ENCODE measurements at regions not wholly inside any gene's neighbourhood (a gene's known extent, or its start where the extent isn't known, plus 50 kb on each side); places are given as distances from the start of the nearest gene placed in this dataset.

GRCh38 chr2:22336414-22336813, 1048.6 kb upstream of the KLHL29 start (continued):
- no peak for TF ChIP-seq ZSCAN16 (tag by site-specific recombination; IDR thresholded peaks at IDR 0.05)

GRCh38 chr2:22340716-22341115, 1044.3 kb upstream of the KLHL29 start:
- ChIA-PET POLR2A (no interaction called here), CTCF (no interaction called here)
- no peak overlapping the region for H3K4me3 ChIP-seq (ENCODE audit: low read depth, low read length)
- H3K27ac ChIP-seq (ENCODE audit: extremely low read depth, low read depth, low read length) = no peak overlapping the region
- no peaks in the 10 kb centered on the region for H3K36me3 ChIP-seq (ENCODE audit: control insufficient read depth in 2 of 2, insufficient read depth in 1 of 2, low read length in 2 of 2)
- no peaks in the 10 kb centered on the region for H3K9me3 ChIP-seq (ENCODE audit: control insufficient read depth, insufficient read depth, low read depth, low read length)
- no peak for TF ChIP-seq ZBTB26 (tag by site-specific recombination; optimal IDR thresholded peaks at IDR 0.05)
- no peak for TF ChIP-seq ZNF23 (tag by site-specific recombination; IDR thresholded peaks at IDR 0.05; ENCODE audit: borderline replicate concordance)
- TF ChIP-seq ZNF514 (tag by site-specific recombination; IDR thresholded peaks at IDR 0.05) = no peak
- no peak for TF ChIP-seq ZNF837 (tag by site-specific recombination; IDR thresholded peaks at IDR 0.05)
- no peak for TF ChIP-seq ZNF426 (tag by site-specific recombination; IDR thresholded peaks at IDR 0.05)
- TF ChIP-seq ZNF169 (tag by site-specific recombination; IDR thresholded peaks at IDR 0.05) = no peak
- TF ChIP-seq PRDM1 (tag by site-specific recombination; IDR thresholded peaks at IDR 0.05) = no peak
- no peak for TF ChIP-seq GLI4 (tag by site-specific recombination; IDR thresholded peaks at IDR 0.05)
- TF ChIP-seq ZNF544 (tag by site-specific recombination; IDR thresholded peaks at IDR 0.05) = no peak
- TF ChIP-seq BCL11A (tag by site-specific recombination; IDR thresholded peaks at IDR 0.05; ENCODE audit: low read depth) = no peak
- no peak for TF ChIP-seq ZNF670 (tag by site-specific recombination; IDR thresholded peaks at IDR 0.05; ENCODE audit: low read depth)
- no peak for TF ChIP-seq ZSCAN23 (tag by site-specific recombination; IDR thresholded peaks at IDR 0.05)
- no peak for TF ChIP-seq ZNF335 (tag by site-specific recombination; conservative IDR thresholded peaks at IDR 0.05)
- no peaks in the 10 kb centered on the region for H3K4me1 ChIP-seq (ENCODE audit: control insufficient read depth, insufficient read depth, low read length)

DNA sequence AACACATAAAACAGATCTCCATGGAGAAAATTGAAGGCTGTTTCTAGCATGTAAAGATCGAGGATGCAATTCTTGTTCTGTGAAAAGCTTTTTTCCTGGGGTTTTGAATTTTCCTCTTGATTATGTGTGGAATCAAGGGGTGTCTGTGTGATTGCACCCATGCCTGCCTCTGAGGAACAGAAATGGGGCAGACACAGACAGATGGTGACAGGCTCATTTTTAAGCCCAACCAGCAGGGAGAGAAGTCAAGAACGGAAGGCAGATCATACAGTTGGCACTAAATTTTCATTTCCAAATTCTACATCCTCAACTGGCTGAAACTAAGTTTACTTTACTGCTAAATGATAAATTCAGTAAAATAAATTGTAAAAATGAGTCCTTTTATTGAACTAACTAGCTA, 1037.7 kb upstream of the KLHL29 start:
- Histone ChIP-seq H3K27ac (ENCODE audit: extremely low read depth, low read depth, low read length) (no peak overlapping the region), H3K36me3 (ENCODE audit: control insufficient read depth in 2 of 2, insufficient read depth in 1 of 2, low read length in 2 of 2) (no peaks in the 10 kb centered on the region), H3K4me3 (ENCODE audit: low read depth, low read length) (no peak overlapping the region), H3K9me3 (ENCODE audit: control insufficient read depth, insufficient read depth, low read depth, low read length) (no peaks in the 10 kb centered on the region), H3K4me1 (ENCODE audit: control insufficient read depth, insufficient read depth, low read length) (no peaks in the 10 kb centered on the region)
- ChIA-PET POLR2A (no interaction called here), CTCF (interaction anchor here (2.4 kb wide), 1 partner anchor 9 kb away, joined by 8 read pairs; no protein-coding TSS in a partner anchor)
- TF ChIP-seq OVOL3 (tag by site-specific recombination; IDR thresholded peaks at IDR 0.05) = no peak
- no peak for TF ChIP-seq ZBTB6 (tag by site-specific recombination; IDR thresholded peaks at IDR 0.05)
- TF ChIP-seq ZNF585B (tag by site-specific recombination; IDR thresholded peaks at IDR 0.05) = no peak
- TF ChIP-seq YY1 (tag by site-specific recombination; IDR thresholded peaks at IDR 0.05) = no peak
- TF ChIP-seq ZNF324 (tag by site-specific recombination; IDR thresholded peaks at IDR 0.05) = no peak
- TF ChIP-seq ZNF184 (tag by site-specific recombination; IDR thresholded peaks at IDR 0.05) = no peak
- TF ChIP-seq, protein P1, sequence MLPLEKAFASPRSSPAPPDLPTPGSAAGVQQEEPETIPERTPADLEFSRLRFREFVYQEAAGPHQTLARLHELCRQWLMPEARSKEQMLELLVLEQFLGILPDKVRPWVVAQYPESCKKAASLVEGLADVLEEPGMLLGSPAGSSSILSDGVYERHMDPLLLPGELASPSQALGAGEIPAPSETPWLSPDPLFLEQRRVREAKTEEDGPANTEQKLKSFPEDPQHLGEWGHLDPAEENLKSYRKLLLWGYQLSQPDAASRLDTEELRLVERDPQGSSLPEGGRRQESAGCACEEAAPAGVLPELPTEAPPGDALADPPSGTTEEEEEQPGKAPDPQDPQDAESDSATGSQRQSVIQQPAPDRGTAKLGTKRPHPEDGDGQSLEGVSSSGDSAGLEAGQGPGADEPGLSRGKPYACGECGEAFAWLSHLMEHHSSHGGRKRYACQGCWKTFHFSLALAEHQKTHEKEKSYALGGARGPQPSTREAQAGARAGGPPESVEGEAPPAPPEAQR (tag by site-specific recombination; IDR thresholded peaks at IDR 0.05) = no peak
- no peak for TF ChIP-seq ZNF664 (tag by site-specific recombination; IDR thresholded peaks at IDR 0.05)
- no peak for TF ChIP-seq SCRT1 (tag by site-specific recombination; IDR thresholded peaks at IDR 0.05; ENCODE audit: borderline replicate concordance)
- TF ChIP-seq ZNF658 (tag by site-specific recombination; IDR thresholded peaks at IDR 0.05) = no peak
- no peak for TF ChIP-seq ZNF112 (tag by site-specific recombination; IDR thresholded peaks at IDR 0.05)
- TF ChIP-seq, protein P2, sequence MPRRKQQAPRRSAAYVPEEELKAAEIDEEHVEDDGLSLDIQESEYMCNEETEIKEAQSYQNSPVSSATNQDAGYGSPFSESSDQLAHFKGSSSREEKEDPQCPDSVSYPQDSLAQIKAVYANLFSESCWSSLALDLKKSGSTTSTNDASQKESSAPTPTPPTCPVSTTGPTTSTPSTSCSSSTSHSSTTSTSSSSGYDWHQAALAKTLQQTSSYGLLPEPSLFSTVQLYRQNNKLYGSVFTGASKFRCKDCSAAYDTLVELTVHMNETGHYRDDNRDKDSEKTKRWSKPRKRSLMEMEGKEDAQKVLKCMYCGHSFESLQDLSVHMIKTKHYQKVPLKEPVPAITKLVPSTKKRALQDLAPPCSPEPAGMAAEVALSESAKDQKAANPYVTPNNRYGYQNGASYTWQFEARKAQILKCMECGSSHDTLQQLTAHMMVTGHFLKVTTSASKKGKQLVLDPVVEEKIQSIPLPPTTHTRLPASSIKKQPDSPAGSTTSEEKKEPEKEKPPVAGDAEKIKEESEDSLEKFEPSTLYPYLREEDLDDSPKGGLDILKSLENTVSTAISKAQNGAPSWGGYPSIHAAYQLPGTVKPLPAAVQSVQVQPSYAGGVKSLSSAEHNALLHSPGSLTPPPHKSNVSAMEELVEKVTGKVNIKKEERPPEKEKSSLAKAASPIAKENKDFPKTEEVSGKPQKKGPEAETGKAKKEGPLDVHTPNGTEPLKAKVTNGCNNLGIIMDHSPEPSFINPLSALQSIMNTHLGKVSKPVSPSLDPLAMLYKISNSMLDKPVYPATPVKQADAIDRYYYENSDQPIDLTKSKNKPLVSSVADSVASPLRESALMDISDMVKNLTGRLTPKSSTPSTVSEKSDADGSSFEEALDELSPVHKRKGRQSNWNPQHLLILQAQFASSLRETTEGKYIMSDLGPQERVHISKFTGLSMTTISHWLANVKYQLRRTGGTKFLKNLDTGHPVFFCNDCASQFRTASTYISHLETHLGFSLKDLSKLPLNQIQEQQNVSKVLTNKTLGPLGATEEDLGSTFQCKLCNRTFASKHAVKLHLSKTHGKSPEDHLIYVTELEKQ (tag by site-specific recombination; IDR thresholded peaks at IDR 0.05; ENCODE audit: borderline replicate concordance) = no peak
- no peak for TF ChIP-seq ZXDB (tag by site-specific recombination; IDR thresholded peaks at IDR 0.05)
- TF ChIP-seq ZNF114 (tag by site-specific recombination; IDR thresholded peaks at IDR 0.05) = no peak
- TF ChIP-seq ZNF610 (tag by site-specific recombination; IDR thresholded peaks at IDR 0.05; ENCODE audit: borderline replicate concordance) = no peak

Data from HEK293 (cell line).